ENCODE measurements at regions not wholly inside any gene's neighbourhood (a gene's known extent, or its start where the extent isn't known, plus 50 kb on each side); places are given as distances from the start of the nearest gene placed in this dataset.

DNA sequence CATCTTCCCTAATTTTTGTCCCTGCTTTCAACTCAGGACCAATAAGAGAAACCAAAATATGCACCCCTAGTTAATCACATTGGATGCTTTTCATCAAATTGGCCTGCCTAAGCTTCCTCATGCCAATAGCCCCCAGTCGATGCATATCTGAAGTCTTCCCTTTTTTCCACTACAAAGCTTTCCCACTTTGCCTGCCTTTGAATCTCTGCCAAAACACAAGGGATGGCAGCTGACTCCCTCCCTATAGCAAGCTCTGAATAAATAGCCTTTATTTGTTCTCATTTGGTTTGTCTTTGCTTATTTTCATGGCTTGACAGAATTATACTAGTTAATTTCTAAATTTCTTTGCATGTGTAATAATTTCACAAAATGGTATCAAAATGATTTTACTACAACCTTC is 621.2 kb downstream of the MBD2 start:
- TF ChIP-seq, protein P1, sequence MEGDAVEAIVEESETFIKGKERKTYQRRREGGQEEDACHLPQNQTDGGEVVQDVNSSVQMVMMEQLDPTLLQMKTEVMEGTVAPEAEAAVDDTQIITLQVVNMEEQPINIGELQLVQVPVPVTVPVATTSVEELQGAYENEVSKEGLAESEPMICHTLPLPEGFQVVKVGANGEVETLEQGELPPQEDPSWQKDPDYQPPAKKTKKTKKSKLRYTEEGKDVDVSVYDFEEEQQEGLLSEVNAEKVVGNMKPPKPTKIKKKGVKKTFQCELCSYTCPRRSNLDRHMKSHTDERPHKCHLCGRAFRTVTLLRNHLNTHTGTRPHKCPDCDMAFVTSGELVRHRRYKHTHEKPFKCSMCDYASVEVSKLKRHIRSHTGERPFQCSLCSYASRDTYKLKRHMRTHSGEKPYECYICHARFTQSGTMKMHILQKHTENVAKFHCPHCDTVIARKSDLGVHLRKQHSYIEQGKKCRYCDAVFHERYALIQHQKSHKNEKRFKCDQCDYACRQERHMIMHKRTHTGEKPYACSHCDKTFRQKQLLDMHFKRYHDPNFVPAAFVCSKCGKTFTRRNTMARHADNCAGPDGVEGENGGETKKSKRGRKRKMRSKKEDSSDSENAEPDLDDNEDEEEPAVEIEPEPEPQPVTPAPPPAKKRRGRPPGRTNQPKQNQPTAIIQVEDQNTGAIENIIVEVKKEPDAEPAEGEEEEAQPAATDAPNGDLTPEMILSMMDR (IDR thresholded peaks at IDR 0.05; ENCODE audit: insufficient read depth, low read length, poor library complexity, severe bottlenecking), result no peak
- no peak for TF ChIP-seq EZH2phosphoT487 (conservative IDR thresholded peaks at IDR 0.05; ENCODE audit: low read length)

Data from SU-DHL-6 (cell line).